Thoracic aorta (tissue), 2 donors: ENCODE measurements at regions not wholly inside any gene's neighbourhood (a gene's known extent, or its start where the extent isn't known, plus 50 kb on each side); places are given as distances from the start of the nearest gene placed in this dataset.

Source experiments
- ATAC-seq: fragments of 150-250 bp; one replicate; pipeline ENCODE4 v1.8.0; 2017; ENCODE audit warnings: low read depth; ENCODE audit not compliant: insufficient number of reproducible peaks, low FRiP score
- DNase-seq: peaks from one replicate; pipeline ENCODE4 v3.0.0-alpha.2; 2020; ENCODE audit warnings: low spot score
- H3K27ac ChIP-seq, 2 donors: fragments of 200-600 bp; sonication (generic); 1 replicate in 1 of 2; 2 replicates in 1 of 2; pipeline ENCODE4 v1.5.1; 2016; ENCODE audit warnings: mild to moderate bottlenecking in 2 of 2, moderate library complexity in 2 of 2
- H3K27me3 ChIP-seq: fragments of 200-600 bp; sonication (generic); replicated peaks from 2 replicates; pipeline ENCODE4 v1.6.0; 2016; ENCODE audit warnings: mild to moderate bottlenecking; ENCODE audit not compliant: insufficient read depth
- H3K36me3 ChIP-seq: fragments of 200-600 bp; sonication (generic); one replicate; pipeline ENCODE4 v1.5.1; 2016
- H3K4me1 ChIP-seq, 2 donors: fragments of 200-600 bp; sonication (generic); 1 replicate in 1 of 2; 2 replicates in 1 of 2; pipeline versions ENCODE4 v1.5.1 to v1.6.0; 2016; ENCODE audit warnings: low read depth in 2 of 2, mild to moderate bottlenecking in 1 of 2; ENCODE audit not compliant: control insufficient read depth in 1 of 2
- H3K4me3 ChIP-seq: fragments of 200-600 bp; sonication (generic); 2 replicates; pipeline ENCODE4 v1.5.1; 2016; ENCODE audit warnings: mild to moderate bottlenecking
- H3K9me3 ChIP-seq: fragments of 200-600 bp; sonication (generic); 2 replicates; pipeline ENCODE4 v1.5.1; 2016
- TF ChIP-seq, protein P1 (sequence below): fragments of 200-600 bp; sonication (generic); IDR thresholded peaks from one replicate; pipeline ENCODE4 v1.5.1; 2019; ENCODE audit warnings: antibody characterized with exemption

DNA sequence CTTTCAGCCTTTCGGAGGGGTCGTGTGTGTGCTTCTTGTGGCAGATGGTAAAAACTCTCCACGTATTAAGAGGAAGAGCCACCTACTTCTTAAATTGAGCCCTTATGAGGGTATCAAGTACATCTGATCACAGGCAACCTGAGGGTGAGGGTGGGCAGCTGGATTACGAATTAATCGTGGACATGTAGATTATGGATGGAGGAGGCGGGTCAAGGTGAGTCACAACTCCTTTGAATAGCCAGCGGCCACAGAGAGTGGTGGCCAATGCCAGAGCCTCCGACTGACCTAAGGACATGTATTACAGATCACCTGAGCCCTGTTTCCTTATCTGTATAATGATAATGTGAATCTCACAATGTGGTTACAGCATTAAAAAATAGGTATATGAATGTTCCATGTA, 1083.9 kb downstream of the SORCS3 start:
- ATAC-seq (no peak), DNase-seq (no peak)
- Histone ChIP-seq H3K4me1 (no peaks in the 10 kb centered on the region), H3K27ac (no peak overlapping the region), H3K36me3 (no peaks in the 10 kb centered on the region), H3K27me3 (no peaks in the 10 kb centered on the region), H3K4me3 (no peak overlapping the region), H3K9me3 (no peaks in the 10 kb centered on the region)
- TF ChIP-seq, protein P1, sequence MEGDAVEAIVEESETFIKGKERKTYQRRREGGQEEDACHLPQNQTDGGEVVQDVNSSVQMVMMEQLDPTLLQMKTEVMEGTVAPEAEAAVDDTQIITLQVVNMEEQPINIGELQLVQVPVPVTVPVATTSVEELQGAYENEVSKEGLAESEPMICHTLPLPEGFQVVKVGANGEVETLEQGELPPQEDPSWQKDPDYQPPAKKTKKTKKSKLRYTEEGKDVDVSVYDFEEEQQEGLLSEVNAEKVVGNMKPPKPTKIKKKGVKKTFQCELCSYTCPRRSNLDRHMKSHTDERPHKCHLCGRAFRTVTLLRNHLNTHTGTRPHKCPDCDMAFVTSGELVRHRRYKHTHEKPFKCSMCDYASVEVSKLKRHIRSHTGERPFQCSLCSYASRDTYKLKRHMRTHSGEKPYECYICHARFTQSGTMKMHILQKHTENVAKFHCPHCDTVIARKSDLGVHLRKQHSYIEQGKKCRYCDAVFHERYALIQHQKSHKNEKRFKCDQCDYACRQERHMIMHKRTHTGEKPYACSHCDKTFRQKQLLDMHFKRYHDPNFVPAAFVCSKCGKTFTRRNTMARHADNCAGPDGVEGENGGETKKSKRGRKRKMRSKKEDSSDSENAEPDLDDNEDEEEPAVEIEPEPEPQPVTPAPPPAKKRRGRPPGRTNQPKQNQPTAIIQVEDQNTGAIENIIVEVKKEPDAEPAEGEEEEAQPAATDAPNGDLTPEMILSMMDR = no peak

DNA sequence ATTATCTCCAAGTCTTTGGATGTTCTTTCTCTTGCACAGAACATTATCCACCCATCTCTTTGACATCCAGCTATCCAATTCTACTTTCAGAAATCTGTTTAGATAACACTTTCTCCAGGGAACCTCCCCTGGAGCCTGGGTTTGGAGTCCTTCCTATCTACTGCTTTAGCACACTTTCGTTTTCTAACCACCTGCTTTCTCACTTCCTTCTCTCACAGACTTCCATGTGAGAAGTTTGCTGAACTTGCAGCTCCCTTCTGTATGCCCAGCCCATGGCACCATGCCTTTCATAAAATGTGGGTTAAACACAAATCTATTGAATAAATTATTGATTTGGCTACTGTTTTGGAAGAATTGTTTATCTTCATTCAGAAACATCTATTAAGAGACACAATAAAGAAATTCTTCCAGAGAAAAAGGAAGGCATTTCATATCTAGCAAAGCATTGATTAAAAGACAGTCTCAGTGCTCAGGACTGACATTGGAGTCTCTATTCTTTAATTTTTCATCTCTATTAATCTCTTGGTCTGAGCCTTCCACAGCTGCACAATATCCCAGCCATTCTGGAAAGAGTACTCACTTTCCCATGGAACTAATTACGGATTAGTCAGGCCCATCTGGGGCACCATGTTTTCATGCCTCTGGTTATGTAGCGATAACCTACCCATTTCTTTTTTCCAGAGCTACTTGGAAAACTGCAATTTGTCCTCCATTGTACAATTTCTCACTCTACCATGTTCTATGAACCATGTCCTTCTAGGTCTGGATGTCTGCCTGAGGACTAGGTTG, 1077.3 kb downstream of the SORCS3 start:
- Histone ChIP-seq H3K27me3 (no peaks in the 10 kb centered on the region), H3K27ac (no peak overlapping the region), H3K9me3 (no peaks in the 10 kb centered on the region), H3K4me3 (no peak overlapping the region), H3K4me1 (no peaks in the 10 kb centered on the region), H3K36me3 (no peaks in the 10 kb centered on the region)
- ATAC-seq (no peak), DNase-seq (no peak)
- TF ChIP-seq, protein P1 = no peak

DNA sequence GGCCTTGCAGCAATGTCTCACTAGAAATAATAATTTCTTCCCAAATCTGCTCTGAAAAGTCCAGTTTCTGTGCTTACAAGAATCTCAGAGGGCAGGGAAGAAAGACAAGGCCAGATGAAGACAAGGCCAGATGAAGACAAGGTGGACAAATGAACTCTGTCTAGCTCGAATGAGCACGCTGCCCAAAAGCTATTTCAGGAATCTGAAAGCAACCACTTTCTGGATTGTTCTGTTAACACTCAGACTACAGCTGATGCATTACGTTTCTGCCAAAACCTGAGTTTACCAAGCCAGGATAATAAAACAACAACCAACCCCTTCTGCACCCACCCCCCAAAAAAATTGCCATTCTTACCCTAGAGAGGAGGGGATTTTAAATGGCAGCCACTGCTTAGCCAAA, 1073.6 kb downstream of the SORCS3 start:
- no peaks in the 10 kb centered on the region for H3K4me1 ChIP-seq
- H3K27ac ChIP-seq = no peak overlapping the region
- TF ChIP-seq, protein P1 = no peak
- no peaks in the 10 kb centered on the region for H3K36me3 ChIP-seq
- no peak overlapping the region for H3K4me3 ChIP-seq
- DNase-seq = no peak
- no peaks in the 10 kb centered on the region for H3K9me3 ChIP-seq
- no peaks in the 10 kb centered on the region for H3K27me3 ChIP-seq
- ATAC-seq = no peak

DNA sequence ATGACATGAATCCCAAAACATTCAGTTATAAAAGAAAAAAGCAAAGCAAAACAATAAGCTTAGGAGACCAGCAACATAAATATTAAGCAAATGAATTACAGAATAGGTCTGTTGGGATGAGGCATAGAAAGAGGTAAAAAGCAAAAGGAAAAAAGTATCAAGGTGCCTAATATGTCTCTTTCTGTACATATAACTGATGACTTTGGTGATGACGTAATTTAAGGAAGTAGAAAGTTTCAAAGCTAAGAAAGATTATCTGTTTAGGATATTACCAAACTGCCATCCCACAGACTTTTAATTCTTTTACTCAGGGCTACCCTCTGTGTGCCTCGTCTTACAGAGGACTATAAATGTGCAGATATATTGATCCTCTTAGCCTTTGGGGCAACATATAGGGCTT, 1066.5 kb downstream of the SORCS3 start:
- no peak overlapping the region for H3K4me3 ChIP-seq
- DNase-seq (no peak), ATAC-seq (no peak)
- TF ChIP-seq, protein P1 = no peak
- no peaks in the 10 kb centered on the region for H3K27me3 ChIP-seq
- no peaks in the 10 kb centered on the region for H3K36me3 ChIP-seq
- H3K4me1 ChIP-seq = no peaks in the 10 kb centered on the region
- H3K27ac ChIP-seq = no peak overlapping the region
- no peaks in the 10 kb centered on the region for H3K9me3 ChIP-seq

DNA sequence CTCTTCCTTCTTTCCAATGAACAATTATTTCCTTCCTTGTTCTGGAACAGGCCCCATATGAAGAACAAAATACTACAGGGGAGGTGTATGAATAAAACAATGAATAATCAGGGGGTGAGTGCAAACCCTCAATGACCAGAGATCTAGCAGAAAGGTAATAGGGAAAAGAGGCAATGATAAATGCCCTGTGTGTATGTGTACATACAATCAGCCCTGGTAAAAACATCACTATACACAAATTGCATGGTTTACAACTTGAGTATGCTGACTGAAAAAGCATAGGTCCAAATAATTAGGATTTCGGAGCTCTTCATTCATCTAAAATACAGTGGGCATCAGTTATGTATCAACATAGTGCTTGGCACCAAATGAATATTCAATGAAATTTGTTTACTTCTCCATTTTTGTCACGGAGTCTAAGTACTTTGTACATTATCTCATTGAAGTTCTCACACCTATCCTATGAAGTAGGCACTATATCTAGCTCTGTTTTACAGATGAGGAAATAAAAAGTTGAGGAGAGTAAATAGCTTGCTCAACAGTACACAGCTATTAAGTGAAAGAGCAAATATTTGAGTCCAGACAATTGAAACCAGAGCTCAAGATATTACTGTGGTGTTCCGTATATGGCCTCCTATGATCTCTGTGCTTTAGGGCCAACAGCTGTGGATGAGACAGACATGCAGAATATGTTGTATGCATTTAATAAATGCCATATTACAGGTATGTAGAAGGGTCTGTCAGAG, 1065.4 kb downstream of the SORCS3 start:
- no peaks in the 10 kb centered on the region for H3K36me3 ChIP-seq
- H3K4me3 ChIP-seq = no peak overlapping the region
- no peak overlapping the region for H3K27ac ChIP-seq
- no peak for ATAC-seq
- no peaks in the 10 kb centered on the region for H3K27me3 ChIP-seq
- H3K4me1 ChIP-seq = no peaks in the 10 kb centered on the region
- H3K9me3 ChIP-seq = no peaks in the 10 kb centered on the region
- DNase-seq = no peak
- TF ChIP-seq, protein P1 = no peak
